Suppressor macrophage (primary cell): ENCODE measurements at regions not wholly inside any gene's neighbourhood (a gene's known extent, or its start where the extent isn't known, plus 50 kb on each side); places are given as distances from the start of the nearest gene placed in this dataset.

Source experiments
- DNase-seq, 4 experiments: peaks; one replicate each; pipeline ENCODE4 v3.0.0-alpha.2; 2020 to 2022

DNA sequence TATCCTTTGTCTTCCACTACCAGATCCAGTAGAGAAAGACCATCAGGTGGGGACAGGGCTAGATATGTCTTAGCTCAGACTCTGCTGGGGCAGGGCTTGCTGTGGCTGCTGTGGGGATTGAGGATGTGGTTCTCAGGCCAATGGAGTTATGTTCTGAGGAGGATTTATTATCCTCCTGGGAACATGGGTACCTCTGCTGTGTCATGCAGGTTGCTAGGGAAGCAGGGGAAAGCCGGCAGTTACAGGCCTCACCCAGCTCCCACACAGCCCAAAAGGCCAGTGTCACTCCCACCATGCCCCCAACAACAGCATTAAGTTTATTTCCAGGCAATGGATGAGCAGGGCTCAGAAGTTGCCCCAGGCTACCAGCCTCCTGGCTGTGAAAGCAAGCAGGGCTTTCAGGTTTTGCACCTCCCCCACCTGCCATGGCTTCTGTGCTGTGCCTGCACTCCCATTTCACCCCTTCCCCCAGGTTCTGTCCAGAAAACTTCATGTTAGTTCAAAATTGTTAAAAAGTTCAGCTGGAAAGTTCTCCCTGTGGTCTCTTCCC lies 879.9 kb downstream of the ARAP2 start:
- DNase-seq, result no peak

GRCh38 chr4:35365186-35365585 lies 879.1 kb downstream of the ARAP2 start:
- no peak for DNase-seq

DNA sequence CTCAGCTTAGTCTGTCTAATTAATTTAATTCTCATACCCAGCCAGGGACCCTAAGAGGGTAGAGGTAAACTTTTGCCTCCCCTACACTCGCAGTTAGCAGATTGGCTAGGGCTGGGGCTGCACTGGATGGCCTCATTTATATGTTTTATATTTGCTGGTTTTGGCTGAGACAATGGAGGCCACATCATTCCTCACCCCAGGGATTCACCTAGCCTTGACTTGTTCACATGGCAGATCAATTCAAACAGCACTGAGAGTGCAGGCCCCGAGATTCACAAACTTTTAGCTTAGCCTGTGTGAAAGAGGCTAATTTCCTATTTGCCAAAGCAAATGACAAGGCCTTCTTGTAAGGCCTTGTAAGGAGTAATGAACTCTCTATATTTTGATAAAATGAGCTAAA lies 844.4 kb downstream of the ARAP2 start:
- no peak for DNase-seq

GRCh38 chr4:35423104-35423503 lies 821.2 kb downstream of the ARAP2 start:
- no peak for DNase-seq

DNA sequence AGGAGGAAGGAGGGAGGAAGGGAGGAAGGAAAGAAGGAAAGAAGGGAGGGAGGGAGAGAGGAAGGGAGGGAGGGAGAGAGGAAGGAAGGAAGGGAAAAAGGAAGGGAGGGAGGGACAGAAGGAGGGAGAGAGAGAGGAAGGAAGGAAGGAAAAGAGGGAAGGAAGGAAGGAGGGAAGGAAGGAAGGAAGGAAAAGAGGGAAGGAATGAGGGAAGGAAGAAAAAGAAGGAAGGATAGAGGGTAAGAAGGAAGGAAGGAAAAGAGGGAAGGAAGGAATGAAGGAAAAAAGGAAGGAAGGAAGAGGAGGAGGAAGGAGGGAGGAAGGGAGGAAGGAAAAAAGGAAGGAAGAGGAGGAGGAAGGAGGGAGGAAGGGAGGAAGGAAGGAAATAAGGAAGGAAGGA lies 796.8 kb downstream of the ARAP2 start:
- no peak for DNase-seq

DNA sequence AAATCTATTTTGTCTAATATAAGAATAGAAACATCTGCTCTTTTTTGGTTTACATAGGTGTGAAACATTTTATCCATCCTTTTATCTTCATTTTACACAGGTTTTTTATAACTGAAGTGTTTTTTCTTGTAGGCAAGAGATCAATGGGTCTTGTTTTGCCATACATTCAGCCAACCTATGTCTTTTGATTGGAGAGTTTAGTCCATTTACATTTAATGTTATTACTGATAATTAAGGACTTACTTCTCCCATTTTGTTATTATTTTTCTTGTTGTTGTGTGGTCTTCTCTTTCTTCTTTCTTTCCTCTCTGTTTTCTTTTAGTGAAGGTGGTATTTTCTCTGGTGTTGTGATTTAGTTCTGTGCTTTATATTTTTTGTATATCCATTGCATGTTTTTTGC lies 785.3 kb downstream of the ARAP2 start:
- no peak for DNase-seq

DNA sequence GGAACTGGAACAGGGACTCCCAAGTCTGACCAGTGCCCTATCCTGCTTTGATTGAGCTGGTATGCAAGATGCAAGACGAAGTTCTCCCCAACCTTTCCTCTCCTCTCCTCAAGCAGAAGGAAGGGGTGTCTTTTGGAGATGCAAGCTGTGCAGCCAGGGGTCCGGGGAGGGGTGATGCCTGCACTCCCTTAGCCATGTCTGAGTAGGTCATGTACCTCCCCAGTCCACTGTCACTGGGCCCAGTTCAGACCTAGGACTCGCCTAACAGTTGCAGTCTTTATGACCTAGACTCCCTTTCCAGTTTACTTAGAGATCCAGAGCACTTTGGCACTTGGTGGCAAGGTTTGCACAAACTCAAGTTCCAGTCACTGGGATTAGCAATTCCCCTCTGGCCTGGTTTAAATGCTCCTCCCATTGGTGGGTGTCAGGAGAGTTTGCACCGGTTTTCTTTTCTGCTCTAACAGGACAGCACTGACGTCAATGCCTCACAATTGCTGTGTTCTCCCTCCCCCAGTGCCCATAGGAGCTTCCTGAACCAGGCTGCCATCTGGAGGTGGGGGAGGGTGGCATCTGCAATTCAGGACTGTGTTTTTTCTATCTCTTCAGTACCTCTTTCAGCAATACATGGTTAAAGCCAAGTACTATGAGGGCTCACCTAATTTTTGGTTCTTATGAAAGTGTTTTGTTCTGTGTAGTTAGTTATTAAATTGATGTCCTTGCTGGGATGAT lies 782.2 kb downstream of the ARAP2 start:
- DNase-seq, result no peak

DNA sequence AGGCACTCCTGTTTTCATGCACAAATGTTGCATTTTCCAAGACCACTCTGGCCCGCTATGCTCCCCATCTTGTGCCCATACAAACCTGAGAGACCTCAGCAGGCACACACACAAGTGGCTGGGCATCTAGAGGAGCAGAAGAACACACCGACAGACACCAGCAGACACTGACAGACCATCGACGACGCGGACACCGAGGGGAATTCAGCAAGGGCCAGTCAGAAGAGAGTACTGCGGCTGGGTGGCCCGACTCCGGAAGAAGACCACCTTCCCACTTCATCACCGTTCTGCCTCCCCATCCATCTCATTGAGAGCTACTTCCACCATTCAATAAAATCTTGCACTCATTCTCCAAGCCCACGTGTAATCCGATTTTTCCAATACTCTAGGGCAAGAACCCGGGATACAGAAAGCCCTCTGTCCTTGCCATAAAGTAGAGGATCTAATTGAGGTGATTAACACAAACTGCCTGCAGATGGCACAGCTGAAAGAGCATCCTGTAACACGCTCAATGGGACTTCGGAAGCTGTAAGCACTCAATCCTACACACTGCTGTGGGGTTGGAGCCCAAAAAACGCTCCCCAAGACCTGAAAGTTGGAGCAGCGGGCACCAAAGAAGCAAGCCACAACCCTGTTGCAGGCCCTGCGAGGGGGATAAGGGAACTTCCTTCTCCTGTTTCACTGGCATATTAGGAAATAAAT lies 780.9 kb downstream of the ARAP2 start:
- DNase-seq, result no peak

GRCh38 chr4:35464964-35465528 lies 779.3 kb downstream of the ARAP2 start:
- DNase-seq, result no peak

DNA sequence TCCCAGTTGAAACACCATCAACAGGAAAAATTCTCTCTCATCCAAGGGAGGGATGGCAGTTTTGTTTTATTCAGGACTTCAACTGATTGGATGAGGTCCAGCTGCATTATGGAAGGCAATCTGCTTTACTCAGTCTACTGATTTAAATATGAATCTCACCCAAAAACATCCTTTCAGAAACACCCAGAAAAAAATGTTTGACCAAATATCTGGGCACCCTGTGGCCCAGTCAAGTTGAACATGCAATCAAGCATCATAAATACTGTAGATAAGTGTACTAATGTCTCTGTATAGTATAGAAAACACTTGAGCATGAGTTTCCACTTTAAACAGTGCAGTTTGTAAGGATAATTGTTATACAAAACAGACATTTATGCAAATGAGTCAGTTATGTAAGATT lies 753.2 kb downstream of the ARAP2 start:
- no peak for DNase-seq

DNA sequence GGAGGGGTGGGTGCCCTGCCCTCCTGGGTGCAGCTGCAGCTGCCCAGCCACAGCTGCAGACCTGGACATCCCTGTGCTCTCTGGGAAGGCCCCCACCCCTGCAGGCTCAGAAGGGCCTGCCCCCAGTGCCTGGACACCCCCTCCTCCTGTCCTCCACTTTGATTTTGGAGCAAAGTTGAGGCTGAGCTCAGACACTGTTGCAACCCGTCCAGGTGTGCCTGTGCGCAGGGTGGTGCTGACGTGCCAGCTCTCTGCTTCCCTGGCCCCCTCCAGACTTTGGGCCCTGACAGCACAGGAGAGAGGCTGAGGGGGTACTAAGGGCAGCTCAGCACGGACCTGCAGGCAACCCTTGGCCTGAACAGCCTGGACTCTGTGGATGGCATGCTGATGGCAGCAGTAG lies 750.3 kb downstream of the ARAP2 start:
- no peak for DNase-seq

DNA sequence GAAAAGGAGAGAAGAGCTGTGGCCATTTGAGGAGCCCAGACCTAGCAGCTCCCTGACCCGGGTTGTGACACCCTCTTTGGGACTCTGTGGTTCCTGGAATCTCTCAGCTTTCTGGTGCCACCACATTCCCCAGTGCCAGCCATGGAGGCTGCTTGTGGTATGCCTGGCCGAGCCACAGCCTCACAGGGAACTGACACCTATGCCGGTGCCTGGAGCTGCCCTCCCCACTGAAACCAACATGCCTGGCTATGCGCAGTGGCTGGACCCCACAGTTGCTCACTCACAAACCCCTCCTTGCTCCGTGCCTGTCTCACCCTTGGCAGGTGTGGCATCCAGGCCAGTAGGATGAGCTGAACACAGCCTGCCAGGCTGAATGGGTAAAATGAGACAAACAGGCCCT lies 749.4 kb downstream of the ARAP2 start:
- DNase-seq, result no peak

- no peak for DNase-seq
Measured at GRCh38 chr4:35500812-35501211, 743.5 kb downstream of the ARAP2 start.

DNA sequence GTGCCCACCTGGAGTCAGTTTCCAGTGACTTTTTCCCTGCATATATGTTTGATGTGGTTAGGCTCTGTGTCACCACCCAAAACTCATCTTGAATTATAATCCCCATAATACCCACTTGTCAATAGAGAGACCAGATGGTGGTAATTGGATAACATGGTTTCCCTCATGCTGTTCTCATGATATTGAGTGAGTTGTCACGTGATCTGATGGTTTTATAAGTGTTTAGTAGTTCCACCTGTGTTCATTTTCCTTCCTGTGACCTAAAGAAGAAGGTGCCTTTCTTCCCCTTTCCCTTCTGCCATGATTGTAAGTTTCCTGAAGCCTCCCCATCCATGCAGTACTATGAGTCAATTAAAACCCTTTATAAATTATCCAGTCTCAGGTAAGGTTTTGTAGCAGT lies 740.9 kb downstream of the ARAP2 start:
- no peak for DNase-seq

- DNase-seq, result no peak
Measured at GRCh38 chr4:35506161-35506560, 738.2 kb downstream of the ARAP2 start.

GRCh38 chr4:35511851-35512250 lies 732.5 kb downstream of the ARAP2 start:
- no peak for DNase-seq

GRCh38 chr4:35516102-35516501 lies 728.2 kb downstream of the ARAP2 start:
- DNase-seq, result no peak

GRCh38 chr4:35520059-35520458 lies 724.3 kb downstream of the ARAP2 start:
- DNase-seq, result no peak

- DNase-seq, result no peak
Measured at GRCh38 chr4:35521682-35522081, 722.6 kb downstream of the ARAP2 start.

GRCh38 chr4:35525192-35525978 lies 718.9 kb downstream of the ARAP2 start:
- DNase-seq, result no peak

DNA sequence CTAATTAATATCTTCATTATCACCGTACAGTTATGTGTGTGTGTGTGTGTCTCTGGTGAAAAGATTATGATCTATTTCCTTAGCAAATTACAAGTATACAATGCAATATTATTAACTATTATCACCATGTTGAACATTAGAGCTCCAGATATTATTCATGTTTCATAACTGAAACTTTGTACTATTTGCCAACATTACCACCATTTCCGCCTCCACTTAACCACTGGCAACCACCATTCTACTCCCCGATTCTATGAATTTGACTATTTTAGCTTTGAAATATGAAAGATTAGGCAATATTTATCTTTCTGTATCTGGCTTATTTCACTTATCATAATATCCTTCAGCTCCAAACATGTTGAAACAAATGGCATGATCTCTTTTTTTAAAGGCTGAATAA lies 717.9 kb downstream of the ARAP2 start:
- no peak for DNase-seq

DNA sequence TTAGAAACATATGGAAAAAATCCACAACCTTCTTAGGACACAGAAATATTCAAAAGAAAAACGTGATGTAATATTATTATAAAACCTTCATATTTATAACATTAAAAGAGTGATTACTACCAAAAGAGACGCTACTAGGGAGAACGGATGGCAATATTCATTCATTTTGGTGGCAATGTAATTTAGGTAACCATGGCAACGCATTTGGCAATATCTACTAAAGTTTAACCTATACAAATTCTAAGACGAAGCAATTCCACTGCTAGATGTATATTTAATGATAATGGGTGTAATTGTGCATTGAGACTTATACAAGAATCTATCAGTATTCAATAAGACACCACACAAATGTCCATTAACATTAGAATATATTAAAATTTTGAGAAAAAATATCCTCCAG lies 709.4 kb downstream of the ARAP2 start:
- DNase-seq, result no peak

DNA sequence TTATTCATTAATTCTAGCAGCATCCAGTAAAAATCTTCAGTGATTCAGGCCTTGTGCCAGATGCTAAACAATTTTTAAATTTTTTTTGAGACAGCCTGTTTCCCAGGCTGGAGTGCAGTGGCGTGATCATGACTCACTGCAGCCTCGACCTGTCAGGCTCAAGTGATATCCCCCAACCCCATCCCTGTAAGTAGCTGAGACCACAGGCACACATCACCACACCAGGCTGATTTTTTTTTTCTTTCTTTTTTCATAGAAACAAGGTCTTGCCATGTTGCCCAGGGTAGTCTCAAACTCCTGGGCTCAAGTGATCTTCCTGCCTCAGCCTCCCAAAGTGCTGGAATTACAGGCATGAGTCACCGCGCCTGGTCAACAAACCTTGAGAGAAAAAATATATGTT lies 705.5 kb downstream of the ARAP2 start:
- DNase-seq, result no peak
